ENCODE measurements at regions not wholly inside any gene's neighbourhood (a gene's known extent, or its start where the extent isn't known, plus 50 kb on each side); places are given as distances from the start of the nearest gene placed in this dataset.

- TF ChIP-seq CTCF (IDR thresholded peaks at IDR 0.05) = no peak
- no peak for TF ChIP-seq POLR2A (IDR thresholded peaks at IDR 0.05)
These were observed 253.5 kb upstream of the TRIB2 start for GRCh38 chr2:12463189-12463588.

Measured in Peyer's patch (tissue), 4 donors.